CD14-positive monocyte (primary cell): ENCODE measurements at regions not wholly inside any gene's neighbourhood (a gene's known extent, or its start where the extent isn't known, plus 50 kb on each side); places are given as distances from the start of the nearest gene placed in this dataset.

Source experiments
- DNase-seq, 3 donors: peaks; one replicate each; pipeline ENCODE4 v3.0.0-alpha.2; 2011 to 2022
- H2AFZ ChIP-seq: 2 replicates; pipeline ENCODE4 v1.6.0; 2012; ENCODE audit warnings: mild to moderate bottlenecking, low read depth, low read length, inconsistent platforms; ENCODE audit not compliant: insufficient read depth, poor library complexity, severe bottlenecking
- H3K27ac ChIP-seq, 2 donors: 1 replicate in 1 of 2; 2 replicates in 1 of 2; pipeline ENCODE4 v1.5.1; 2012 to 2013; ENCODE audit warnings: low read length in 2 of 2, control low read depth in 1 of 2, inconsistent platforms in 1 of 2, low read depth in 1 of 2, mild to moderate bottlenecking in 1 of 2
- H3K27me3 ChIP-seq, 2 donors: one replicate each; pipeline versions ENCODE4 v1.6.0 to v1.6.1; 2011 to 2013; ENCODE audit warnings: low read length in 2 of 2; ENCODE audit not compliant: control insufficient read depth in 2 of 2, insufficient read depth in 2 of 2
- H3K36me3 ChIP-seq, 2 donors: replicated peaks in 1 of 2; 1 replicate in 1 of 2; 2 replicates in 1 of 2; pipeline versions ENCODE4 v1.5.1 to v1.6.1; 2012 to 2013; ENCODE audit warnings: low read length in 2 of 2, control low read depth in 1 of 2, inconsistent platforms in 1 of 2, mild to moderate bottlenecking in 1 of 2; ENCODE audit not compliant: insufficient read depth in 2 of 2, control insufficient read depth in 1 of 2
- H3K4me1 ChIP-seq, 2 donors: 1 replicate in 1 of 2; 2 replicates in 1 of 2; pipeline versions ENCODE4 v1.5.1 to v1.6.1; 2012 to 2013; ENCODE audit warnings: low read length in 2 of 2, control low read depth in 1 of 2, inconsistent platforms in 1 of 2, mild to moderate bottlenecking in 1 of 2, moderate library complexity in 1 of 2; ENCODE audit not compliant: insufficient read depth in 2 of 2, control insufficient read depth in 1 of 2
- H3K4me2 ChIP-seq: replicated peaks from 2 replicates; pipeline ENCODE3; 2012; ENCODE audit warnings: low read length, moderate library complexity, mild to moderate bottlenecking; ENCODE audit not compliant: poor library complexity, severe bottlenecking; ENCODE audit errors: extremely low read depth
- H3K4me3 ChIP-seq, 3 experiments: fragments of 200-600 bp in 1 of 3; sonication (generic) in 1 of 3; replicated peaks in 1 of 3; 1 replicate in 2 of 3; 2 replicates in 1 of 3; pipeline ENCODE4 v1.5.1; 2011 to 2013; ENCODE audit warnings: low read length in 3 of 3, mild to moderate bottlenecking in 3 of 3, control low read depth in 2 of 3, low read depth in 2 of 3, inconsistent platforms in 1 of 3, moderate library complexity in 1 of 3
- H3K79me2 ChIP-seq: 2 replicates; pipeline ENCODE4 v1.6.0; 2012; ENCODE audit warnings: mild to moderate bottlenecking, control low read depth, inconsistent platforms, low read length, moderate library complexity; ENCODE audit not compliant: insufficient read depth
- H3K9ac ChIP-seq: 2 replicates; pipeline ENCODE4 v1.6.0; 2017; ENCODE audit warnings: low read length, mild to moderate bottlenecking; ENCODE audit not compliant: insufficient read depth, poor library complexity, severe bottlenecking
- H3K9me3 ChIP-seq, 2 donors: replicated peaks in 1 of 2; 1 replicate in 1 of 2; 2 replicates in 1 of 2; pipeline versions ENCODE4 v1.5.1 to v1.6.1; 2012 to 2013; ENCODE audit warnings: low read length in 2 of 2, control low read depth in 1 of 2; ENCODE audit not compliant: control insufficient read depth in 1 of 2, insufficient read depth in 1 of 2
- H4K20me1 ChIP-seq: 2 replicates; pipeline ENCODE4 v1.6.0; 2012; ENCODE audit warnings: mild to moderate bottlenecking, low read length, control low read depth, moderate library complexity; ENCODE audit not compliant: insufficient read depth
- H3K27ac Mint-ChIP-seq, 7 donors: one replicate each; pipeline ENCODE4 v1.8.0; 2020; ENCODE audit warnings: mild to moderate bottlenecking in 7 of 7, mixed read lengths in 7 of 7, moderate library complexity in 6 of 7, inconsistent platforms in 2 of 7
- H3K27me3 Mint-ChIP-seq, 3 donors: one replicate each; pipeline ENCODE4 v1.8.0; 2021 to 2022; ENCODE audit warnings: low read depth in 3 of 3, mild to moderate bottlenecking in 3 of 3, mixed read lengths in 3 of 3, moderate library complexity in 3 of 3, inconsistent platforms in 1 of 3
- H3K36me3 Mint-ChIP-seq, 2 donors: one replicate each; pipeline ENCODE4 v1.8.0; 2020; ENCODE audit warnings: mixed read lengths in 2 of 2, inconsistent platforms in 1 of 2, mild to moderate bottlenecking in 1 of 2
- H3K4me1 Mint-ChIP-seq: one replicate; pipeline ENCODE4 v1.8.0; 2020; ENCODE audit warnings: mild to moderate bottlenecking, mixed read lengths
- H3K4me3 Mint-ChIP-seq, 2 donors: one replicate each; pipeline ENCODE4 v1.8.0; 2020; ENCODE audit warnings: mild to moderate bottlenecking in 2 of 2, mixed read lengths in 2 of 2, moderate library complexity in 1 of 2
- H3K9me3 Mint-ChIP-seq, 7 donors: one replicate each; pipeline ENCODE4 v1.8.0; 2020 to 2022; ENCODE audit warnings: mixed read lengths in 7 of 7, mild to moderate bottlenecking in 6 of 7, moderate library complexity in 6 of 7, inconsistent platforms in 2 of 7
- WGBS: methylation state at CpG from one replicate; pipeline ENCODE4 v1.1.5; 2013; ENCODE audit warnings: missing lambda C conversion rate; ENCODE audit not compliant: insufficient coverage; 5-methylcytosine and 5-hydroxymethylcytosine counted together
- intact Hi-C, 2 donors: fragments of 100-400 bp; cut with micrococcal nuclease; formaldehyde crosslinking; loops; one replicate each; pipeline versions ENCODE4 v1.15.0 to v1.15.1; 2023
- TF ChIP-seq, protein P1 (sequence below): fragments of 200-600 bp; IDR thresholded peaks from one replicate; pipeline ENCODE4 v1.8.0; 2022; ENCODE audit warnings: antibody characterized with exemption, mild to moderate bottlenecking

DNA sequence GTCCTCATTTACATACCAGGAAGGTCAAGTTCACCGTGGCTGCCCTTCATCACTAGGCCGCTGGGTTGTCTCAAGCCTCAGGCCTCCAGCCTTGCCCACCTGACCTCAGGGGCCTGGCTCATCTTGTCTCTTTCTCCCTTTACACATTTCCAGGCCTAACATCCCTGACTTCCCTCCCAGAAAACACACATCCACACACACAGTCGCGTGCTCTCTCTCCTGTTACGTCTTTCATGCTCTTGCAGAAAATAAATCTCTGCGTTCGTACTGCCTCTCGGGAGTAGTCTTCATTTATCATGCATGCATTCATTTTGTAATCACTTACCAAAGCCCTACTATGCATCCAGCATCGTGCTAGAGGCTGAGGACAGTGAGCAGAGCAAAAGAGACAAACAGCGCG lies 220.0 kb upstream of the PWP1 start:
- Histone ChIP-seq H3K4me3 (no peak overlapping the region), H3K9ac (no peak overlapping the region), H3K27ac (no peak overlapping the region), H3K79me2 (no peaks in the 10 kb centered on the region), H4K20me1 (no peaks in the 10 kb centered on the region), H3K27me3 (no peaks in the 10 kb centered on the region), H2AFZ (no peak overlapping the region), H3K4me2 (no peak overlapping the region), H3K4me1 (peaks cover 7 to 9% of the 10 kb centered on the region in 2 donors), H3K36me3 (no peaks in the 10 kb centered on the region), H3K9me3 (no peaks in the 10 kb centered on the region)
- peaks cover 0 to 1% (median 0%) of the 10 kb centered on the region in 7 donors for H3K9me3 Mint-ChIP-seq
- no peaks in the 10 kb centered on the region for H3K27me3 Mint-ChIP-seq
- DNase-seq: no peak
- H3K4me3 Mint-ChIP-seq: no peak overlapping the region
- intact Hi-C loops: no loop called here
- TF ChIP-seq, protein P1, sequence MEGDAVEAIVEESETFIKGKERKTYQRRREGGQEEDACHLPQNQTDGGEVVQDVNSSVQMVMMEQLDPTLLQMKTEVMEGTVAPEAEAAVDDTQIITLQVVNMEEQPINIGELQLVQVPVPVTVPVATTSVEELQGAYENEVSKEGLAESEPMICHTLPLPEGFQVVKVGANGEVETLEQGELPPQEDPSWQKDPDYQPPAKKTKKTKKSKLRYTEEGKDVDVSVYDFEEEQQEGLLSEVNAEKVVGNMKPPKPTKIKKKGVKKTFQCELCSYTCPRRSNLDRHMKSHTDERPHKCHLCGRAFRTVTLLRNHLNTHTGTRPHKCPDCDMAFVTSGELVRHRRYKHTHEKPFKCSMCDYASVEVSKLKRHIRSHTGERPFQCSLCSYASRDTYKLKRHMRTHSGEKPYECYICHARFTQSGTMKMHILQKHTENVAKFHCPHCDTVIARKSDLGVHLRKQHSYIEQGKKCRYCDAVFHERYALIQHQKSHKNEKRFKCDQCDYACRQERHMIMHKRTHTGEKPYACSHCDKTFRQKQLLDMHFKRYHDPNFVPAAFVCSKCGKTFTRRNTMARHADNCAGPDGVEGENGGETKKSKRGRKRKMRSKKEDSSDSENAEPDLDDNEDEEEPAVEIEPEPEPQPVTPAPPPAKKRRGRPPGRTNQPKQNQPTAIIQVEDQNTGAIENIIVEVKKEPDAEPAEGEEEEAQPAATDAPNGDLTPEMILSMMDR: no peak
- no peaks in the 10 kb centered on the region for H3K4me1 Mint-ChIP-seq
- no peak overlapping the region for H3K27ac Mint-ChIP-seq
- 94% methylated on average over 9 of the region's 11 CpGs for WGBS
- no peaks in the 10 kb centered on the region for H3K36me3 Mint-ChIP-seq

DNA sequence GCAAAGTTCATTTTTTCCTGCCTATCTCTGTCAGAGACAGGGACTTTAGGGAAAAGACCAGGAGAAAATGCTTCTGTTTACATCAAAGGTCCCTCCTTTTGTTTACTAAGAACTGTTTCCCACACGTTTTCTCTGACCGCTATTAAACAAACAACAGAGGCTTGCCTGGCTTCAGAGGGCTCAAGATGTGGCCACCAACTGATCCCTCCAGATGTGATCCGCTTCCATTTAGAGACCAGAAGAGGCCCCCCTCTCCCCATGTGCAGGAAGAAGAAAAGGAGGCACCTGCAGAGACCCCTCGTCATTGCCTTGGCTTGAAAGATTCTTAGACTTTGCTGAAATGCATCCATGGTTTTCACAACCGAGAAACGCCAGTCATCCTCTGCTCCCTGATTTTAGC lies 217.9 kb upstream of the PWP1 start:
- no peak overlapping the region for H3K4me3 Mint-ChIP-seq

More for the DNA sequence above, 217.9 kb upstream of the PWP1 start:
- no peaks in the 10 kb centered on the region for H3K9me3 Mint-ChIP-seq
- no peaks in the 10 kb centered on the region for H3K27me3 ChIP-seq
- no peak overlapping the region for H3K27ac Mint-ChIP-seq
- no peaks in the 10 kb centered on the region for H3K36me3 ChIP-seq
- WGBS: 91% methylated on average over 3 of the region's 6 CpGs
- no peak overlapping the region for H3K4me2 ChIP-seq
- no peak overlapping the region for H2AFZ ChIP-seq
- no peaks in the 10 kb centered on the region for H3K4me1 ChIP-seq
- no peaks in the 10 kb centered on the region for H3K79me2 ChIP-seq
- no peak overlapping the region for H3K27ac ChIP-seq
- no peak for DNase-seq
- intact Hi-C loops: no loop called here
- no peaks in the 10 kb centered on the region for H3K27me3 Mint-ChIP-seq
- no peak overlapping the region for H3K9ac ChIP-seq
- TF ChIP-seq, protein P1: no peak
- H3K36me3 Mint-ChIP-seq: no peaks in the 10 kb centered on the region
- no peaks in the 10 kb centered on the region for H3K9me3 ChIP-seq
- no peaks in the 10 kb centered on the region for H3K4me1 Mint-ChIP-seq
- H4K20me1 ChIP-seq: no peaks in the 10 kb centered on the region
- H3K4me3 ChIP-seq: no peak overlapping the region
